ENCODE measurements at regions not wholly inside any gene's neighbourhood (a gene's known extent, or its start where the extent isn't known, plus 50 kb on each side); places are given as distances from the start of the nearest gene placed in this dataset.

DNA sequence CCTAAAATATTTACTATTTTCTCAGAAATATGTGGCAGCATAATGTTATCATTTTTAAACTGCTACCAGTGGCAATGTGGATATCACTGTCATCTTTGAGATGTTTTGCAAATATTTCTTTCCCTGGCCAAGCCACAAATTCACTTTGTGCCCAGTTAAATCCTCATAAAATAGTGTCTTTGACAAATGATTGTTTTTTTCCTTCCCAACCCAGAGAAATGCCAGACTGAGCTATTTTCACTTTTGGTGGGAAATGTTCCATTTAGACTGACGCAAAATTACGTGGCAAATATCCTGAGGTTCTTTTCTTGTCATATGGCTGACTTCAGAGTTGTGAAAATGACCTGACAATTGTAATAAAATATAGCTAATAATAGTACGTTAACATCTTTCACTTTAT is 807.0 kb upstream of the SOX9 start:
- Histone ChIP-seq H3K4me1 (ENCODE audit: control insufficient read depth, insufficient read depth, low read length) (no peaks in the 10 kb centered on the region), H3K9me3 (ENCODE audit: control insufficient read depth, insufficient read depth, low read depth, low read length) (no peaks in the 10 kb centered on the region), H3K36me3 (ENCODE audit: control insufficient read depth, insufficient read depth, low read length) (no peaks in the 10 kb centered on the region), H3K4me3 (ENCODE audit: low read depth in 2 of 2, low read length in 2 of 2) (no peak overlapping the region), H3K27me3 (ENCODE audit: control insufficient read depth, insufficient read depth, low read length) (no peaks in the 10 kb centered on the region), H3K27ac (ENCODE audit: low read length) (no peak overlapping the region)
- no TSS peak for BruUV-seq (replicated peaks)
- CTCF ChIA-PET: no interaction called here
- intact Hi-C loops (cut with micrococcal nuclease; ENCODE audit: unreplicated experiment) (no loop called here), in situ Hi-C loops (cut with HindIII; ENCODE audit: low pct_unique_long_range_greater_than_20kb, low sequenced_read_pairs) (no loop called here)
- POLR2A ChIA-PET: no interaction called here
- ATAC-seq (no peak), DNase-seq (ENCODE audit: low read depth, low spot score) (no peak)
- TF ChIP-seq, protein P1, sequence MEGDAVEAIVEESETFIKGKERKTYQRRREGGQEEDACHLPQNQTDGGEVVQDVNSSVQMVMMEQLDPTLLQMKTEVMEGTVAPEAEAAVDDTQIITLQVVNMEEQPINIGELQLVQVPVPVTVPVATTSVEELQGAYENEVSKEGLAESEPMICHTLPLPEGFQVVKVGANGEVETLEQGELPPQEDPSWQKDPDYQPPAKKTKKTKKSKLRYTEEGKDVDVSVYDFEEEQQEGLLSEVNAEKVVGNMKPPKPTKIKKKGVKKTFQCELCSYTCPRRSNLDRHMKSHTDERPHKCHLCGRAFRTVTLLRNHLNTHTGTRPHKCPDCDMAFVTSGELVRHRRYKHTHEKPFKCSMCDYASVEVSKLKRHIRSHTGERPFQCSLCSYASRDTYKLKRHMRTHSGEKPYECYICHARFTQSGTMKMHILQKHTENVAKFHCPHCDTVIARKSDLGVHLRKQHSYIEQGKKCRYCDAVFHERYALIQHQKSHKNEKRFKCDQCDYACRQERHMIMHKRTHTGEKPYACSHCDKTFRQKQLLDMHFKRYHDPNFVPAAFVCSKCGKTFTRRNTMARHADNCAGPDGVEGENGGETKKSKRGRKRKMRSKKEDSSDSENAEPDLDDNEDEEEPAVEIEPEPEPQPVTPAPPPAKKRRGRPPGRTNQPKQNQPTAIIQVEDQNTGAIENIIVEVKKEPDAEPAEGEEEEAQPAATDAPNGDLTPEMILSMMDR (IDR thresholded peaks at IDR 0.05): no peak
- TF ChIP-seq POLR2AphosphoS5 (IDR thresholded peaks at IDR 0.05; ENCODE audit: low read depth, low read length): no peak
- TF ChIP-seq TCF7L2 (IDR thresholded peaks at IDR 0.05; ENCODE audit: low read depth, low read length): no peak
- no peak for TF ChIP-seq SIN3A (IDR thresholded peaks at IDR 0.05; ENCODE audit: borderline replicate concordance, insufficient read depth, low read depth, low read length)
- TF ChIP-seq, protein P2, sequence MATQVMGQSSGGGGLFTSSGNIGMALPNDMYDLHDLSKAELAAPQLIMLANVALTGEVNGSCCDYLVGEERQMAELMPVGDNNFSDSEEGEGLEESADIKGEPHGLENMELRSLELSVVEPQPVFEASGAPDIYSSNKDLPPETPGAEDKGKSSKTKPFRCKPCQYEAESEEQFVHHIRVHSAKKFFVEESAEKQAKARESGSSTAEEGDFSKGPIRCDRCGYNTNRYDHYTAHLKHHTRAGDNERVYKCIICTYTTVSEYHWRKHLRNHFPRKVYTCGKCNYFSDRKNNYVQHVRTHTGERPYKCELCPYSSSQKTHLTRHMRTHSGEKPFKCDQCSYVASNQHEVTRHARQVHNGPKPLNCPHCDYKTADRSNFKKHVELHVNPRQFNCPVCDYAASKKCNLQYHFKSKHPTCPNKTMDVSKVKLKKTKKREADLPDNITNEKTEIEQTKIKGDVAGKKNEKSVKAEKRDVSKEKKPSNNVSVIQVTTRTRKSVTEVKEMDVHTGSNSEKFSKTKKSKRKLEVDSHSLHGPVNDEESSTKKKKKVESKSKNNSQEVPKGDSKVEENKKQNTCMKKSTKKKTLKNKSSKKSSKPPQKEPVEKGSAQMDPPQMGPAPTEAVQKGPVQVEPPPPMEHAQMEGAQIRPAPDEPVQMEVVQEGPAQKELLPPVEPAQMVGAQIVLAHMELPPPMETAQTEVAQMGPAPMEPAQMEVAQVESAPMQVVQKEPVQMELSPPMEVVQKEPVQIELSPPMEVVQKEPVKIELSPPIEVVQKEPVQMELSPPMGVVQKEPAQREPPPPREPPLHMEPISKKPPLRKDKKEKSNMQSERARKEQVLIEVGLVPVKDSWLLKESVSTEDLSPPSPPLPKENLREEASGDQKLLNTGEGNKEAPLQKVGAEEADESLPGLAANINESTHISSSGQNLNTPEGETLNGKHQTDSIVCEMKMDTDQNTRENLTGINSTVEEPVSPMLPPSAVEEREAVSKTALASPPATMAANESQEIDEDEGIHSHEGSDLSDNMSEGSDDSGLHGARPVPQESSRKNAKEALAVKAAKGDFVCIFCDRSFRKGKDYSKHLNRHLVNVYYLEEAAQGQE (IDR thresholded peaks at IDR 0.05; ENCODE audit: insufficient read depth in 1 of 2, low read depth in 2 of 2, low read length in 1 of 2): no peak

DNA sequence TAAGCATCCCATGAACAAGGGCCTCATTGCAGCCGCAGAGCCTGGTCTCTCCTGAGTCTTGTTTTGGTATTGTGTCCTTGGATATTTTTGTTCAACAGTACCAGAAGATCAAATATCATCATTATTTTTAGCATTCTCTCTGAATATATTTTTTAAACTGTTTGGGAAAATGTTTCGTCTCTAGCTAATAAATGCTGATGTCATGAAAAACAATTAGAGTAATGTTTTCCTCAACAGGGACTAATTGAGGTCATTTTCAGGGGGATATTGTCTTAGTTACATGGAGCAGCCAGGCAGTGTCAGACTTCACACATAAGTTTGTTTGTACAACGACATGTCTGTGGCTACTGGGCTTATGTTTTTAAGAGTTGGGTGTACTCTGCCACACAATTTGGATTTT is 805.3 kb upstream of the SOX9 start:
- in situ Hi-C loops (cut with HindIII; ENCODE audit: low pct_unique_long_range_greater_than_20kb, low sequenced_read_pairs): no loop called here
- intact Hi-C loops (cut with micrococcal nuclease; ENCODE audit: unreplicated experiment): no loop called here
- H3K36me3 ChIP-seq (ENCODE audit: control insufficient read depth, insufficient read depth, low read length): no peaks in the 10 kb centered on the region
- ATAC-seq (no peak), DNase-seq (ENCODE audit: low read depth, low spot score) (no peak)
- CTCF ChIA-PET: no interaction called here
- no peak overlapping the region for H3K4me3 ChIP-seq (ENCODE audit: low read depth in 2 of 2, low read length in 2 of 2)
- H3K9me3 ChIP-seq (ENCODE audit: control insufficient read depth, insufficient read depth, low read depth, low read length): no peaks in the 10 kb centered on the region
- BruUV-seq (replicated peaks): no TSS peak
- POLR2A ChIA-PET: no interaction called here
- TF ChIP-seq POLR2AphosphoS5 (IDR thresholded peaks at IDR 0.05; ENCODE audit: low read depth, low read length): no peak
- no peak for TF ChIP-seq SIN3A (IDR thresholded peaks at IDR 0.05; ENCODE audit: borderline replicate concordance, insufficient read depth, low read depth, low read length)
- no peak for TF ChIP-seq TCF7L2 (IDR thresholded peaks at IDR 0.05; ENCODE audit: low read depth, low read length)
- TF ChIP-seq, protein P2 (IDR thresholded peaks at IDR 0.05; ENCODE audit: insufficient read depth in 1 of 2, low read depth in 2 of 2, low read length in 1 of 2): no peak
- TF ChIP-seq, protein P1 (IDR thresholded peaks at IDR 0.05): no peak
- H3K4me1 ChIP-seq (ENCODE audit: control insufficient read depth, insufficient read depth, low read length): no peaks in the 10 kb centered on the region
- no peak overlapping the region for H3K27ac ChIP-seq (ENCODE audit: low read length)
- H3K27me3 ChIP-seq (ENCODE audit: control insufficient read depth, insufficient read depth, low read length): no peaks in the 10 kb centered on the region

All from Panc1 (cell line).